GM12891 (cell line): ENCODE measurements at regions not wholly inside any gene's neighbourhood (a gene's known extent, or its start where the extent isn't known, plus 50 kb on each side); places are given as distances from the start of the nearest gene placed in this dataset.

Experiments used
- POLR2A ChIP-seq: IDR thresholded peaks from 2 replicates; pipeline ENCODE4 v1.6.1; 2011; ENCODE audit warnings: low read depth, low read length, control low read depth
- POLR2AphosphoS5 ChIP-seq: IDR thresholded peaks from 2 replicates; pipeline ENCODE4 v1.6.1; 2011; ENCODE audit warnings: low read depth, low read length, control low read depth
- POU2F2 ChIP-seq: IDR thresholded peaks from 2 replicates; pipeline ENCODE4 v1.6.1; 2011; ENCODE audit warnings: low read depth, mild to moderate bottlenecking, control low read depth, low read length, moderate library complexity
- TAF1 ChIP-seq: IDR thresholded peaks from 2 replicates; pipeline ENCODE4 v1.6.1; 2011; ENCODE audit warnings: low read depth, low read length, control low read depth

GRCh38 chr15:99857836-99858235 is 124.6 kb upstream of the LYSMD4 start:
- TF ChIP-seq POLR2A (no peak), POU2F2 (no peak), TAF1 (no peak), POLR2AphosphoS5 (no peak)
